ENCODE measurements at regions not wholly inside any gene's neighbourhood (a gene's known extent, or its start where the extent isn't known, plus 50 kb on each side); places are given as distances from the start of the nearest gene placed in this dataset.
"Not testable (repeated sequence)": the region's sequence is repeated elsewhere in the genome, so short reads cannot be mapped to it uniquely, and the experiment has no call there.

DNA sequence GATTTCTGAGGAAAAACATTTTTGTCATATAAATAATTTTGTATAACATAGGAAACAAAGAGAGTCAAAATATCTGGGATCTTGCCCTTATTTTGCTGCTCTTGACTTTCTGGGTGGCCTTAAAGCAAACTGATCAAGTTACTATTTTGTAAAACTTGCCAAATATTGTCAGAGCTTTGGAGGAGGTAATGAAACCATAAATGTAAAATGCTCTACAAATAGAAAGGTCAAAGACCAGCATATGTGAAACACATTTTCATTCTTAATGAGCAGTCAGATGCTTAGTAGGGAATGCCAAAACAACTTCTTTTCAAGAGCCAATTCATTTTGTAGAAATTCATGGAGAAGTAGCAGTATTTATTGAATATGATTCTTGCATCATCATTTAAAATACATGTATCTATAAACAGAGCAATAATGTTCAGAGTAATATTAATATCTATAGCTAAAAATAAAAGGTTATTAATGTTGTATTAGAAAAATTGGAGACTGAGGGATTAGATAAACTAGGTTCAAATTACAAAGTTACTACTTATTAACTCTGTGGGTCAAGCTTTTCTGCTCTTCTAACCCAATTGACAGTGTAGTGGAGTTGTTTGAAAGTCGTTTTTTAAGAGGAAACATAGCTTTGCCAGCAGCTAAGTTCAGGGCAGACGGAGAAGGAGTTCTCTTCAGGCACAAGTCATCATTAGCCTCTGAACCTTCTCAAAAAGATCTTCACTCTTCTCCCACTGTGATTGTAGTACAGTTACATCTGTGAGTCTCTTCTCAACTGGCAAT lies 2053.1 kb downstream of the EFNA5 start:
- intact Hi-C loops (cut with DNase I): no loop called here
- DNase-seq: no peak

DNA sequence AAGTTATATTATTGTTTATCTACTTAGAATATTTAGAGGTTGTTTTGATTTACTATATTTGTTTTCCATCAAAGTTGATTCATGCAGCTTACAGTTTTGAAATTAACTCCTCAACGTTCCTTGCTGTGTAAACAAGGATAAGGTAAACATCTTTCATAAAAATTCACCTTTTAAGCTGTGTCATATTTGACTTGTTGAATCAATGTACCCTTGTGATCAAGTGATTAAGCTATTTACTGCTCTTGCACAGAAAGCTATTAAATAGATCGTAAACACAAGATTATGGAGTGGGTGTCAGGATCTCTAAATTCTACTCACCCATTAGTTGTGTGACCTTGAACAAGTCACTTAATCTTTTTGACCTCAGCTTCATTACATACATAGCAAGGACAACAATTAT lies 2054.0 kb upstream of the NUDT12 start:
- intact Hi-C loops (cut with DNase I): no loop called here
- DNase-seq: no peak

DNA sequence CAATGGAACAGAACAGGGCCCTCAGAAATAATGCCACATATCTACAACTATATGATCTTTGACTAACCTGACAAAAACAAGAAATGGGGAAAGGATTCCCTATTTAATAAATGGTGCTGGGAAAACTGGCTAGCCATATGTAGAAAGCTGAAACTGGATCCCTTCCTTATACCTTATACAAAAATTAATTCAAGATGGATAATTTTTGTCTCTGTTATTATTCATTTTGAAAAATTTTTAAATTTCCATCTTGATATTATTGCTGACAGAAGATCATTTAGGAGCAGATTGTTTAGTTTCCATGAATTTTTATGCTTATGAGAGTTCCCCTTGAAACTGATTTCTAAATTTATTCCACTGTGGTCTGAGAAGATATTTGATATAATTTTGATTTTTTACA lies 2039.8 kb upstream of the NUDT12 start:
- DNase-seq; intact Hi-C loops (cut with DNase I): not testable (repeated sequence)

DNA sequence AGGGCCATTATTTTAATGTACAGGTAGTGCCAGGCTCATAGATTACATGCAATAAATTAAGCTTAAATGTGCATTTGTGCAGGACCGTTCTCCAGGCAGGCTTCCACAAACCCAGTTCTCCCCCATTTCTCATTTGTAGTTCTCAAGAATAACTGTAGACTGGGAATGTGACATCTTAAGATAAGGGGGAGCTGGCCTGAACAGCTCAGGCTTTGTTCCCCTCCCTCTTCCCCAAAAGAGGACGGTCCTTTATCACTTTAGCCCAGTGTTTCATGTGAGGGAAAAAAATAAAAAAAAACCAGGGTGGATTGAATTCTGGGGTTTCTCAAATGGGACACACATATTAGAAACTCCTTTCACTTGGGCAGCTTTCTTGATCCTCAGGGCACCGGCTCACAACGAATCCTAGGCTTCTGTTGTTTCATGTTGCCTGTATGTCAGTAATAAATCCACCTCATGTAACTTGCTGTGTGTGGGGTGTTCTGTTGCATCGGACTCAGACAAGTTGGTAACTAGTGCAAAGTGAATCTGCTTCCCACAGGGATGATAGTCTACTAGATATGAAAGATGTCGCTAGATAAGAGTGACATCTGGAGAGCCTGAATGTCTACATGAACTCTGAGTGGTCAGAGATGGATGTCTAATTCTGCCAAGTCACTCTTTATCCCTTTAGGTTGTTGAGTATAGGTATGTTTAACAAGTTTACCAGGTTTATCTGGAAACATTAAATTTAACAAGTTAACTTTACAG lies 2030.6 kb upstream of the NUDT12 start:
- DNase-seq: no peak
- intact Hi-C loops (cut with DNase I): no loop called here

DNA sequence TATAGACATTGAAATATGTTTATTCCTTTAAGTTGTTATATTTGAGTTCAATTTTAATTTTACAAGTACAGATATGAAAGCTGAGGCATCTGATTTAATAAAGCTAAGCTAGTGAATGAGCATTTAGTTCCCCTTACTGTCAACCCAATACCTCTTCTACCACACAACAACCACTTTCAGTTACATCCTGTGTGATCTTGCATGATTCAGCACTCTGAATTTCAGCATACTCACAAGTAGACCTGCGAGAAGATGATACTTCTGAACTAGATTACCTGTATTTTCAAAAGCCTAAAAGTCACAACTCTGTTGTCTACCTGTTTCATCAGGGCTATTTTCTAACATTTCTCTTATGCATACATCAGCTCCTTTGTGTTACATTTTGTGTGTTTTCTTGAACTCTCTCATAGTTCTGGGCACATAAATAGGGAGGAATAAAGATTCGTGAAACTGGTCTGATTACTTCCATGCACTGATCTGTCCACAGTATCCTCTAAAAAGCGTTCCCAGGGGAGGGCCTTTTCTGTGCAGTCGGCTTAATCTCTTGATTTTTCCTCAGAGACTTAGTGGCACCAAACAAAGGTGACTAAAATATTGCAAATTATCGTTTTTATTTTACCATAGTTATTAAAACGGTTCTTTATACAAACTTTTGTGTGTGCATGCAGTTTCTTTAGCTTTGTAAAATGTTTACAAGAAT lies 2025.5 kb upstream of the NUDT12 start:
- intact Hi-C loops (cut with DNase I): no loop called here
- DNase-seq: no peak

DNA sequence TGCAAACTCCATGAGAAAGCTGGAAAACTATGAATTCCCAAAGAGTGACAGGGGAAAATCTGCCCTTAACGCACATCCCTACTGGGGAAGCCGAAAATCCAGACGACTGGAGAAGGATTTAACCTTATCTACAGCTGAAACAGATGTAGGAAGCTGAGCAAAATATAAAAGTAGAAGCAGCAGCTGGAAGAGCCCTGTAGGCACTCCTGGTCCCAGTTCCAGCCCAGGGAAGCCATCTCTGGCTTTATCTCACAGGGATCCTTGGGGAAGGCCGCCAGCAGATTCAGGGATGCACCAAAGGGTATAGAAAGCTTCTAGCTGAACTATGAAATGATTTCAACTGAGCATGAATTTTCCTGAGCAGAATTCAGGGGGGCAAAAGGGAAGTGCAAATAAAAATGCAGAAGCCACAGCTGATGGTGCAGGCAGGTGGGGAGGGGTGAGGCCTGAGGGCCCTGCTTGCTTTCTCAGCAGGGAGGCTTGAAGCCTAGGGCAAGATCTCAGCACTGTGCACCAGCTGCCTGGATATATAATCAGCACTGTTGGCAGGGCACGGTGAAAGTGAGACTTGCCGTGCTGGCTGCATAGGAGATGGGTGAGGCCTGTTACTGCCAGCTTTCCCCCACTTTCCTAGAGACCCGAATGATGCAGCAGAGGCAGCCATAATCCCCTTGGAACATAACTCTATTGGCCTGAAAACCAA lies 2019.5 kb upstream of the NUDT12 start:
- peak in 1 of 10 donors; percentile 49 for DNase-seq
- intact Hi-C loops (cut with DNase I): no loop called here

DNA sequence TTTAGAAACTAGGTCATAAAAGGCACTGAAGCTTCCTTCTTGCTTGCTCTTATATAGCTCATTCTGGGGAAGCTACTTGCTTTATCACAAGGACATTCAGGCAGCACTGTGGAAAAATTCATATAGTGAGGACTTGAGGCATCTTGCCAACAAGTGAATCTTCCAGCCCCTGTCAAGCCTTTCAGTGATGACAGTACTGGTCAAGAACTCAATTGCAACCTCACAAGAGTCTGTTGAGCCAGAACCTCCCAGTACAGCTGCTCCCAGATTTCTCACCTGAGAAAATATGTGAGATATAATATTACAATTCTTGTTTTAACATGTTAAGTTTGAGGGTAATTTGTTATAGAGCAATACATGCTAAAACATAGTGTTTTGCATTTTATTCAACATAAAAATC lies 2011.0 kb upstream of the NUDT12 start:
- intact Hi-C loops (cut with DNase I): no loop called here
- DNase-seq: no peak

DNA sequence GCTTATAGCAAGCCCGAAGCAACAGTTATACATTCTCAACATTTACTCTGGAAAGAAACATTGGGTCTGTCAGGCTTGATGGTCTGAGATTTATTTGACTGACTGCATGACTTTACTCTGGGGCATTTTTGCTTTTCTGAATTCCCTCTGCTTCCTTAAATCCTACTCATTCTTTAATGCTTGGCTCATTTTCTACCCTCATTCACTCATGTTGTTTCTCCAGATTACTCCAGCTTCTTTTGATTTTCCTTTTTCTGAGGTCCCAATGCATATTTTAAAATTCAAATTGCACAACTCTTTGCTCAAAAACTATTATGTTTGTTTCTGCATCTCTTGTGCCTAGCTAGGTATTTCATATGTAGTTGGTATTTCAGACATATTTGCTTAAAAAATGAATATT lies 2002.9 kb upstream of the NUDT12 start:
- DNase-seq: no peak
- intact Hi-C loops (cut with DNase I): no loop called here

DNA sequence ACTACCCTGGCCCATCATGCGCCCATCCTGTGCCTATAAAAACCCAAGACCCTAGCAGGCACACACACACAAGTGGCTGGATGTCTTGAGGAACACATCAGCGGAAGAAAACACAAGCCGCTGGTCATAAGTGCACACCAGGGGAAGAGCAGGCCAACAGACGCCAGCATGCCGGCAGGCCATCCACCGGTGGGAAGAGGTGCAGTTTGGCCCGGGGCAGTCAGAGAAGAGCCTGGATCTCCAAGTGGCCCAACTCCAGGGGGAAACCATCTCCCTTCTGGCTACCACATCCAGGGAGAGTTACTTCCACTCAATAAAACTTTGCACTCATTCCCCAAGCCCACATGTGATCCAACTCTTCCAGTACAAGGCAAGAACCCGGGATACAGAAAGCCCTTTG lies 2001.3 kb upstream of the NUDT12 start:
- intact Hi-C loops (cut with DNase I): no loop called here
- DNase-seq: peak in 1 of 10 donors; percentile 49

DNA sequence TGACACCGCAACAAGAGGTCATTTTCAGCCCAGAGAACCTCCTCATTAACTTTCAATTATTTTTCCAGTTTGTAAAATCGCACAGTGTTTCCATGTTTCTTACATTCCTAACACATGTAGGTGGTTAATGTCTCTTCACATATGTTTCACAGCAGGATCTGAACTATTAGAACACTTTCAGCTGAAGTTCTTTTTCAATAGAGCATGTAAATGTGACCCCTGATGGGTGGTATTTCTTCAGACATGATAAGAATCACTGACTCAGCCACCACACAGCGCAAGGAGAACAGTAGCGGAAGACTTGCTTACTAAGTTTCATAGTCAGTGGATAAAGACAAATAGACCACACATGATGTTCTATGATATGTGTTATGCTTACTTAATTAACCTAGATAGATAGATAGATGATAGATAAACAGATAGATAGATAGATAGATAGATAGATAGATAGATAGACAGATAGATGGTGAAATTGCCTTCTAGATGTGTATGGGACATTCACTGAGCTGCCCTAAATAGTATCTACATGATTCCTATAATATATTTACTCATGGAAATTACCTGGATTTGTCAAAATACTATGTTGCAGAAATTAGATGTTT lies 1992.1 kb upstream of the NUDT12 start:
- DNase-seq: no peak
- intact Hi-C loops (cut with DNase I): no loop called here

DNA sequence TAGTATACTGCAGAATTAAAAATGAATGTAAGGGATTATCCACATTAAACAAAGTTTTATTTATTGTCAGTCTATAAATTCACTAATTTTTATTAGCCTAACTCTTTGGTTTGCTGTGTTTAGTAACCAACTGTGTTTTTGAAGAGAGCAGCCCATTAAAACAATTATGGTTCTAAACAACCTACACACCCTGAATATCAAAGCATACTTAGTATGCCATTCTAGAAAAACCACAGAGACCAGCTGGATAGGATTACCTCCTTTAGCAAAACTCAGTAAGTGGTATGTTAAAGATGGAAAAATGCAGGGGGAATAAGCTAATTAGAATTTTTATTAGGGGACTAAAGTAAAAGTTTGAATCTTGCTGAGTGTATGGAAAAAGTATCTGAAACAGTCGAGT lies 1981.7 kb upstream of the NUDT12 start:
- no peak for DNase-seq
- intact Hi-C loops (cut with DNase I): no loop called here

DNA sequence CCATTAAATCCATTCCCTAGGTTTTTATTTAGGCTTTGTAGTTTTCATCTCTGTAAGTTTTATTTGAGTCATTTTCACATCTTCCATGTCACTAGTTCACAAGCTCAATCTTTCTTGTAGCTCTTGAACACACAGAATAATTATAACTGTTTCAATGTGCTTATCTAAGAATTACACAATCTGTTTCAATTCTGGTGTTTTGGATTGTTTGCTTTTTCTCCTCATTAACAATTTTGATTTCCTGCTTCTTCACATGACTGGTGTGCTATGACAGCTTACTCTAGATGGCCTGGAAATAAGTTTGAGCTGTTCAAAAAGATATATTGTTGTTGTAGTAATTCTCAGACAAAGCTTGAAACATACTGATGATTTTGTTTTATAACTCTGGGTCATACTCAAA lies 1974.1 kb upstream of the NUDT12 start:
- intact Hi-C loops (cut with DNase I): no loop called here
- DNase-seq: no peak

DNA sequence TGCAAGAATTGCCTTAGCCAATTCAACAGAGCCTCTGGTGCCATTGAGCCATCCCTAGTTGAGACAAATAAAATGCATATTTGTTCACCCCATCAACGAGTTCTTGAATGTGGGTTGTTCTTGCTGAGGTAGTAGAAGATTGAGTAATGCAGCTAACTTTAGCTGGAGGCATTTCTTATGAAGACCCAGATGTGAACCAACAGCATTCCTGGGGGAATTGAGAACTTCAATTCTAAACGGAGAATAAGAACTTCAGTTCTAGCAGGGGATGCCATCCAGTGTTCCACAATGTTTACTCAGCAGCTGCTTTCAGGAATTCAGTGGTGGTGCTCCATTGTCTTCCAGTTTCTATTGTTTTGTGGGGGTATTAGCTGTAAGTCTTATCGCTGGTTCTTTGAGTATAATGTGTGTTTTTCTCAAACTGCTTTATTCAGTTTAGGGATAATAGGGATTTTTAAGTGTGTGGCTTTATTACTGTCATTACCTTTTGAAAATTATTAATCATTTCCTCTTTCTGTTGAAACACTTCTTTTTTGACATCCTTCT lies 1968.2 kb upstream of the NUDT12 start:
- no peak for DNase-seq
- intact Hi-C loops (cut with DNase I): no loop called here

DNA sequence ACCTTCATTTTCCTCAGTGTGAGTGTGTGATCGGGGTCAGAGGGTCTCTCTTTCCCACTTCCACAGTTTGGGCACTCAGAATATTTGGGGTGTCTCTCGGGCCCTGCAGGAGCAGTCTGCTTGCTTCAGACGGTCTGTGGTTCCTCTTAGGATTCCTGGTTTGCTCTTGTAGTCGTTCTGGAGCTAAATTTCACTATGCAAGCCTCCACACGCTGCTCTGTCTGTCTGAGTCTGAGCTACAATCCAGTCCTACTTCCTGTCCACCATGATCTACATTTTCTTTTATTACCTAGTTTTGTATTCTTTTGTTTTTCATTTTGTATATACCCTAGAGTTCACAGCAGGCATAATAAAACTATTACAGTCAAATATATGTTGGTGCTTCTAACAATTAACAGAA lies 1967.3 kb upstream of the NUDT12 start:
- no peak for DNase-seq
- intact Hi-C loops (cut with DNase I): no loop called here

DNA sequence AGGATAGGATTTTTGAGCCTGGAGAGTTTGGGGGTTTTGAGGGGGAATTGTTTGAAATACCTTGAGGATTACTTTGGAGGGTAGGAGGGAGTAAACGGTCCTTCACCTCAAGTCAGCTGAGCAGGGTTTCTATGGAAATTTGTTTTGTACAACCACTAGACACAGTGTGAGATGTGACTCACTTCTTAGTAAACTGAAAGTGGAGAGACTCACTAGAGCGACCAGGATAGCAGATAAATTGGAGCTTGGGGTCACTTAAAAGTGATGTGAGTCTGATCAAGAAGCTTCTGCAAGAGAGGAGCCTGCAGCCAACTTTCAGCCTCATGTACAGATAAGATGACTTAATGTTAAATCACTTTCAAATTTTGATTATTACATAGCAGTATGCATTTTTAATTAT lies 1945.9 kb upstream of the NUDT12 start:
- no peak for DNase-seq
- intact Hi-C loops (cut with DNase I): no loop called here

DNA sequence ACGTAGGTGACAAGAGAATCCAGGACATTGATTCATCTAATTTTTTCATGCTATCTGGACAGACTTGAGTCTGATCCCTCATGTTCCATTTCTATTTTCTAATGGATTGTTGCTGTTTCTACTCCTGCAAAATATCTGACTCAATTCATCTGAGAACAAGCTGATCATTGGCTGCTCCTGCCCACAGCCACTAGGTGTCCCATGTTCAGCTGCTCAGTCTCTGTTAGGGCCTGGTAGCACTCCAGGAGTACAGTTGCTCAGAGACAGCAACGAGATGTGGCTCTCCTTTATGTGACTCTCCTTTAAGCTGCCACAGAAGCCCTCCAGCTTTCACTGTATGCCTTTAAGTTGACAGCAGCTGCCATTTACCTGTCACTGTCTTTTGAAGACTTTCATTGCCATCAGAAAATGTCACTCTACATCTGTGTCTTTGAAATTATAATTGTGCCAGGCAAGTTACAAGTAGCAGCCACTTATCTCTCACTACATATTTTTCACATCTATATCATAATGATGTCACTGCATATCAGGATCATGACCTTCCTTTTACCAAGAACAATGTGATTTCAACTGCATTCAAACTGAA lies 1944.2 kb upstream of the NUDT12 start:
- DNase-seq: no peak
- intact Hi-C loops (cut with DNase I): no loop called here

DNA sequence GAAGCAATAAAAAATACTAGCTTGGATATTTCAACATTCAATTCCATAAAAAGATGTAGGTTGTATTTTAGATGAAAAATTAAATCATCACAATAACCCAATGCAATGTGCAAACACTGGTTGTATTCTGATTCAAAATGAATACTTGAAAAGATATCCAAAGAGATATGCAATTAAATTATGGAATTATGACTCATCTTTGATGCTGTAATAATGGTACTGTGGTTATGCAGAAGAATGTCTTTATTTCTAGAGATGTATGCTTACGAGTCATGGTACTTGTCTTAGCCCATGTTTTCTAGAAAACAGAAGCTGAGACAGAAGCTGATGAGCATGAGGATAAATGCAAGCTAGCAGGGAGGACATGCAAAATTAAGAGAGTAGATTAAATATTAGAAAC lies 1941.4 kb upstream of the NUDT12 start:
- DNase-seq: no peak
- intact Hi-C loops (cut with DNase I): no loop called here

DNA sequence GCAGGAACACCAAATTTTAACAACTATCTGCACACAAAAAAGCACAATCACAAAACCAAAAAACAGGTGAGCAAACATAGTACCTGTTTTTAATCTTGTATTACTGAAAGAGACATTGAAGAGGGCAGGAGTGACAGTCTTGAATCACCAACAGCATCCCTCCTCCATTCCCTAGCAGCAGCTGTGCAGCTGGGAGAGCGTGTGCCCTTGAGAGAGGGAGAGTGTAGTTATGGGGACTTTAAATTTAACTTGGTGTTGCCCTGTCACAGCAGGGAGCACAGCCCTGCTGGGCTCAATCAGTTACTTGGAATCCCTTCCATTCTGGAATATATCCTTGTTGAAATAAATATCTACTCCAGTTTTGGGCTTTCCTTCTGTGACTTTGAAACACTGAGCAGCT lies 1938.7 kb upstream of the NUDT12 start:
- intact Hi-C loops (cut with DNase I): no loop called here
- no peak for DNase-seq

DNA sequence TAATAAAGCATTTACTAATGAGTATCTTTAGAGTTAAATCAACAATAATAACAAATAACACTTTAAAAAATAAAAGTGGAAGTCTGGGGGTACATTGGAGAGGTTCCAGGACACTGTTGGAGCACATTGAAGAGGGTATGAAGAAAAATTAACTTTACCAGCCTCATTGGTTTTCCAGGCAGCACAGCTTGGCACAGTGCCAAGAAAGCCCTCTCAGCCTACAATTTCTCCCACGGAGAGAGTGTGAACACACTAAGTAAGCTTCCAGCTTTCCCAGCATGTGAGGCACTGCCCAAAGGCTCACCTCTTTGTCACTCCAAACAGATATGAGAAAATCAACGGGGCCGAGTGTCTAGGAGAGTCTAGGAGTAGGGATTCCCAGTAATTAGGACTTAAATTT lies 1912.8 kb upstream of the NUDT12 start:
- intact Hi-C loops (cut with DNase I): no loop called here
- no peak for DNase-seq

DNA sequence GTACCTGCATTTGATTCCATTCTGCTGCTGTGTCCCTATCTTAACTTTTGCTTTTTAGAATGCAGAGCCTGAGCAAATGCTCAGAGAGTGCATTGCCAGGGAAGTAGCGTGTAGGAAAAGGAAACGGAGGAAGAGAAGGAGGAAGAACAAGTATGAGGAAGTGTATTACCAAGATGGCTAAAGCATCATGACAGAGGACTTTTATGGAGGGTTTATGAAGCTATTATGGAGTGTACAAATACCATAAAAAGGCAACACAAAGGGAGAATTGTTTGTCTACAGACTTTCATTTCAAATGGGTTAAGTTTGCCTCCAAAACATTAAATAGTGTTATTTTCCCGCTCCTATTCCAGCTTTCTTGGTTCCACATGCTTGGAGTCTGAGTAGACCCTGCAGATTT lies 1899.8 kb upstream of the NUDT12 start:
- DNase-seq: no peak
- intact Hi-C loops (cut with DNase I): no loop called here
